GM12865 (cell line): ENCODE measurements at regions not wholly inside any gene's neighbourhood (a gene's known extent, or its start where the extent isn't known, plus 50 kb on each side); places are given as distances from the start of the nearest gene placed in this dataset.

Experiments
- DNase-seq: peaks from one replicate; pipeline ENCODE4 v3.0.0; 2010; ENCODE audit warnings: low read depth
- H3K4me3 ChIP-seq: 2 replicates; pipeline ENCODE4 v1.5.1; 2011; ENCODE audit warnings: mild to moderate bottlenecking, low read depth, low read length, control low read depth
- CTCF ChIP-seq: IDR thresholded peaks from 2 replicates; pipeline ENCODE4 v1.5.1; 2011; ENCODE audit warnings: low read length, control low read depth, low read depth, inconsistent platforms; ENCODE audit not compliant: insufficient read depth; ENCODE audit errors: missing control alignments

- no peak for TF ChIP-seq CTCF
- no peak for DNase-seq
- no peak overlapping the region for H3K4me3 ChIP-seq
Measured at GRCh38 chr10:70990681-70991080, 102.3 kb upstream of the PCBD1 start.

DNA sequence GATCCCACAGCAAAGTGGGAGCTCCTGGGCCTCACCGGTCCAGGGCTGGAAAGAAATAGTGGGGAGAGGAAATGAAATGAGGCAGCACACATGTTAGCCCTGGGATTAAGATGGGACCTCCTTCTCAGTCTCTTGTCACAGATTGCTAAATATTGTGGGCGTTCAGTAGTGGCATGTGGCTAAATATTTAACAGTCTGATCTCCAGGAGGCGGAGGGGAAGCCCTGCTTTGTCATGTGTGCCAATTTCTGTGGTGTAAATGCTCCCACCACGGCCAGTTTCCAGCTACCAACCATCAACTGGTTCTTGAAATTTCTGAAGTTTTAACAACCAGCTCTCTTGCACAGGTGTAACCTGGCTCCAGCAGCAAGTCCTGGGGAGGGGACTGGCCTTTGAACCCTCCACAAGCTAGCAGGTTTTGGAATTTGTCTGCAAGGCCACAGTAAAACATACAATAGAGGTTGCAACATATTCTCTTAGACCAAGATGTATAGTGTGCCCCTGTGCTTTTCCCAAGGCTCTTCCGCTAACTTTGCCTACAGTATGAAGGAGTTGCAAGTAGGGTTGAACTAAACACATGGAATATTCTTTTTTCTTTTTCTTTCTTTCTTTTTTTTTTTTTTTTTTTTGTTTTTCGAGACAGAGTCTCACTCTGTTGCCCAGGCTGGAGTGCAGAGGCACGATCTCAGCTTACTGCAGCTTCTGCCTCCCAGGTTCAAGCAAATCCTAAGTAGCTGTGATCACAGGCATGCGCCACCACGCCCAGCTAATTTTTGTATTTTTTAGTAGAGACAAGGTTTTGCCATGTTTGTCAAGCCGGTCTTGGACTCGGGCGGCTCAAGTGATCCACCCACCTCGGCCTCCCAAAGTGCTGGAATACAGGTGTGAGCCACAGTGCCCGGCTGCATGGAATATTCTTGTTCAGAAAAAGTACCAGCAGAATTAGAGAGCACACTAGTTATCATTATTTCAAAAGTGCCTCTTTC, 103.1 kb upstream of the PCBD1 start:
- TF ChIP-seq CTCF = no peak
- DNase-seq = no peak
- H3K4me3 ChIP-seq = no peak overlapping the region

DNA sequence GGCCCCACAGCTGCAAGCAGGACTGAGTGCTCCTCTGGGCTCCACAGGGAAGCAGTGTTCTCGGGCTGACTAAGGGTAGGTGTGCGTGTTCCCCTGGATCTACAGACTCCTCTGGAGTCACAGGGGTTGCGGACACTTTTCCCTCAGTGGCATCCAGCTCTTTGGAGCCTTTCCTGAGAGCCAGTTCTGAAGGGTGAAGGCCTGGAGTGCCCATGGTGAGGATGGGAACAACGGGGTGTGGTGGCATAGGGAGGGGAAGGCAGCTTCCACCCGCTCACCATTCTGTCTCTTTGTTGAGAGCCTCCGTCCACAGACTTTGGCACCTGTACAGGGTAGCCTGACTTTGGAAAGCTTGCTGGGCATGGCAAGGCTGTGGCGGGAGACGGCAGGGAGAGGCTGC, 104.1 kb upstream of the PCBD1 start:
- DNase-seq = no peak
- no peak overlapping the region for H3K4me3 ChIP-seq
- TF ChIP-seq CTCF = no peak

GRCh38 chr10:70993051-70993450, 104.7 kb upstream of the PCBD1 start:
- no peak for TF ChIP-seq CTCF
- no peak for DNase-seq

DNA sequence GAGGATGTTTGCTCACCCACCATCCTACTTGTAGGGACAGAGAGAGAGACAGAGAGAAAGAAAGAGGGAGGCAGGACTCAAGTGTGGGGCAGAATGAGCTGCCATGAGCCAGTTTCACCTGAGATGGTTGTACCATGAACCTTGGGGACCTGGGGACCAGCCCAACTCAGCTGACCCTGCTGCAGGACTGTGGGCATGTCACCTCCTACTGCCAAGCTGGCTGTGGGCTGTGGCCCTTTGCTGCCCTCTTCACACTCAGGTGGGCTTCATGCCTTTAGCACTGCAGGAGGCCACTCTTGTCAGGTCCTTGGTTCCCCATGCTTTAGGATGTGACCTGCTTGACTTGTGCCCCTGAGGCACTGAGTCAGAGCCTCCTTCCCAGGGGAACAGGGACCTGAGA, 108.2 kb upstream of the PCBD1 start:
- no peak overlapping the region for H3K4me3 ChIP-seq
- no peak for DNase-seq
- TF ChIP-seq CTCF = no peak

More at GRCh38 chr10:70993051-70993450, 104.7 kb upstream of the PCBD1 start:
- no peak overlapping the region for H3K4me3 ChIP-seq

- no peak for DNase-seq
- TF ChIP-seq CTCF = no peak
- H3K4me3 ChIP-seq = no peak overlapping the region
Measured at GRCh38 chr10:70997236-70997635, 108.9 kb upstream of the PCBD1 start.

GRCh38 chr10:70998086-70998485, 109.7 kb upstream of the PCBD1 start:
- H3K4me3 ChIP-seq = no peak overlapping the region
- TF ChIP-seq CTCF = no peak
- DNase-seq = no peak
